Esophagus squamous epithelium (tissue), 4 donors: ENCODE measurements at regions not wholly inside any gene's neighbourhood (a gene's known extent, or its start where the extent isn't known, plus 50 kb on each side); places are given as distances from the start of the nearest gene placed in this dataset.

Experiments used
- POLR2A ChIP-seq, 4 donors: fragments of 450-650 bp; IDR thresholded peaks; one replicate each; pipeline ENCODE4 v1.6.1; 2017; ENCODE audit warnings: antibody characterized with exemption in 4 of 4, mild to moderate bottlenecking in 4 of 4, moderate library complexity in 3 of 4
- TF ChIP-seq, protein P1 (sequence below), 6 experiments: fragments of 450-650 bp in 4 of 6; fragments of 200-600 bp in 2 of 6; sonication (generic) in 2 of 6; IDR thresholded peaks; one replicate each; pipeline ENCODE4 v1.5.1; 2016 to 2019; ENCODE audit warnings: antibody characterized with exemption in 6 of 6, mild to moderate bottlenecking in 4 of 6, moderate library complexity in 4 of 6

DNA sequence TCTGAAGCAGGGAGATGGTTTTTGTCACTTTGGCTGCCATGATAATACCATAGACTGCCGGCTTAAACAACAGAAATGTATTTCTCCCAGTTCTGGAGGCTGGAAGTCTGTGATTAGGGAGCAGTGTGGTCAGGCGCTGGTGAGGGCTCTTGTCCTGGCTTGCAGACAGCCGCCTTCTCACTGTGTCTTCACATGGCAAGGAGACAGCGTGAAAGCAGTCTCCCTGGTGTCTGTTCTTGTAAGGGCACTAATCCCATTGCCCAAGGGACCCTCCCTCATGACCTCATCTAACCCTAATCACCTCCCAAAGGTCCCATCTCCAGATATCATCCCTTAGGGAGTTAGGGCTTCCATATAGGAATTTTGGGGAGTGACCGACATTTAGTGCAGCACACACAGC, 167.0 kb downstream of the ENGASE start:
- TF ChIP-seq, protein P1, sequence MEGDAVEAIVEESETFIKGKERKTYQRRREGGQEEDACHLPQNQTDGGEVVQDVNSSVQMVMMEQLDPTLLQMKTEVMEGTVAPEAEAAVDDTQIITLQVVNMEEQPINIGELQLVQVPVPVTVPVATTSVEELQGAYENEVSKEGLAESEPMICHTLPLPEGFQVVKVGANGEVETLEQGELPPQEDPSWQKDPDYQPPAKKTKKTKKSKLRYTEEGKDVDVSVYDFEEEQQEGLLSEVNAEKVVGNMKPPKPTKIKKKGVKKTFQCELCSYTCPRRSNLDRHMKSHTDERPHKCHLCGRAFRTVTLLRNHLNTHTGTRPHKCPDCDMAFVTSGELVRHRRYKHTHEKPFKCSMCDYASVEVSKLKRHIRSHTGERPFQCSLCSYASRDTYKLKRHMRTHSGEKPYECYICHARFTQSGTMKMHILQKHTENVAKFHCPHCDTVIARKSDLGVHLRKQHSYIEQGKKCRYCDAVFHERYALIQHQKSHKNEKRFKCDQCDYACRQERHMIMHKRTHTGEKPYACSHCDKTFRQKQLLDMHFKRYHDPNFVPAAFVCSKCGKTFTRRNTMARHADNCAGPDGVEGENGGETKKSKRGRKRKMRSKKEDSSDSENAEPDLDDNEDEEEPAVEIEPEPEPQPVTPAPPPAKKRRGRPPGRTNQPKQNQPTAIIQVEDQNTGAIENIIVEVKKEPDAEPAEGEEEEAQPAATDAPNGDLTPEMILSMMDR (IDR thresholded peaks at IDR 0.05) = no peak
- TF ChIP-seq POLR2A (IDR thresholded peaks at IDR 0.05) = no peak
